ENCODE measurements at regions not wholly inside any gene's neighbourhood (a gene's known extent, or its start where the extent isn't known, plus 50 kb on each side); places are given as distances from the start of the nearest gene placed in this dataset.

GRCh38 chr6:132198896-132199295 is 202.4 kb downstream of the MOXD1 start:
- TF ChIP-seq CTCF (IDR thresholded peaks at IDR 0.05) (no peak), EP300 (IDR thresholded peaks at IDR 0.05) (no peak), POLR2A (IDR thresholded peaks at IDR 0.05) (no peak)
